ENCODE measurements at regions not wholly inside any gene's neighbourhood (a gene's known extent, or its start where the extent isn't known, plus 50 kb on each side); places are given as distances from the start of the nearest gene placed in this dataset.

- DNase-seq, result no peak
These were observed 547.1 kb downstream of the CCDC171 start for GRCh38 chr9:16099732-16100536.

- no peak for DNase-seq
These were observed 547.8 kb downstream of the CCDC171 start for GRCh38 chr9:16100537-16101091.

GRCh38 chr9:16102154-16102553 lies 549.3 kb downstream of the CCDC171 start:
- no peak for DNase-seq

GRCh38 chr9:16103620-16104397 lies 551.0 kb downstream of the CCDC171 start:
- no peak for DNase-seq

GRCh38 chr9:16105168-16106020 lies 552.6 kb downstream of the CCDC171 start:
- DNase-seq, result no peak

- DNase-seq, result no peak
These were observed 553.3 kb downstream of the CCDC171 start for GRCh38 chr9:16106021-16106571.

GRCh38 chr9:16112116-16112515 lies 559.3 kb downstream of the CCDC171 start:
- no peak for DNase-seq

- DNase-seq, result no peak
These were observed 563.2 kb downstream of the CCDC171 start for GRCh38 chr9:16115994-16116393.

GRCh38 chr9:16118043-16118442 lies 565.2 kb downstream of the CCDC171 start:
- DNase-seq, result no peak

- no peak for DNase-seq
These were observed 566.7 kb downstream of the CCDC171 start for GRCh38 chr9:16119261-16120230.

- DNase-seq, result no peak
These were observed 567.4 kb downstream of the CCDC171 start for GRCh38 chr9:16120231-16120641.

GRCh38 chr9:16120727-16121126 lies 567.9 kb downstream of the CCDC171 start:
- DNase-seq, result no peak

GRCh38 chr9:16121168-16121567 lies 568.3 kb downstream of the CCDC171 start:
- no peak for DNase-seq

GRCh38 chr9:16121601-16122286 lies 568.9 kb downstream of the CCDC171 start:
- no peak for DNase-seq

GRCh38 chr9:16125629-16126028 lies 572.8 kb downstream of the CCDC171 start:
- DNase-seq, result no peak

GRCh38 chr9:16126042-16126441 lies 573.2 kb downstream of the CCDC171 start:
- DNase-seq, result no peak

- no peak for DNase-seq
These were observed 575.2 kb downstream of the CCDC171 start for GRCh38 chr9:16128003-16128402.

- DNase-seq, result no peak
These were observed 578.4 kb downstream of the CCDC171 start for GRCh38 chr9:16131264-16131663.

- DNase-seq, result no peak
These were observed 579.7 kb downstream of the CCDC171 start for GRCh38 chr9:16132513-16132912.

- DNase-seq, result no peak
These were observed 580.2 kb downstream of the CCDC171 start for GRCh38 chr9:16133032-16133431.

All from DMS79 treated with DMSO at 0.1 percent for 48 hours (cell line).